Upper lobe of right lung (tissue), 1 donor: ENCODE measurements at regions not wholly inside any gene's neighbourhood (a gene's known extent, or its start where the extent isn't known, plus 50 kb on each side); places are given as distances from the start of the nearest gene placed in this dataset.

Experiments used
- ATAC-seq: fragments of 200-7000 bp; cut with Tn5 transposase; one replicate; pipeline ENCODE4 v1.9.1; 2020; ENCODE audit warnings: mild to moderate bottlenecking, moderate library complexity
- DNase-seq: peaks from one replicate; pipeline ENCODE4 v3.0.0-alpha.2; 2020
- H3K27ac ChIP-seq: fragments of 200-600 bp; one replicate; pipeline ENCODE4 v1.8.0; 2022
- H3K27me3 ChIP-seq: fragments of 200-600 bp; one replicate; pipeline ENCODE4 v1.8.0; 2022; ENCODE audit warnings: mild to moderate bottlenecking
- H3K36me3 ChIP-seq: fragments of 200-600 bp; one replicate; pipeline ENCODE4 v1.8.0; 2022
- H3K4me1 ChIP-seq: fragments of 200-600 bp; one replicate; pipeline ENCODE4 v1.8.0; 2022
- H3K4me3 ChIP-seq: fragments of 200-600 bp; one replicate; pipeline ENCODE4 v1.8.0; 2022; ENCODE audit warnings: mild to moderate bottlenecking
- H3K9me3 ChIP-seq: fragments of 200-600 bp; one replicate; pipeline ENCODE4 v1.8.0; 2022
- intact Hi-C: fragments of 100-400 bp; cut with DNase I; formaldehyde crosslinking; loops from one replicate; pipeline ENCODE4 v1.11.0; 2022
- TF ChIP-seq, protein P1 (sequence below): fragments of 200-600 bp; IDR thresholded peaks from one replicate; pipeline ENCODE4 v1.8.0; 2022; ENCODE audit warnings: antibody characterized with exemption
- donor health status: DM: no; HTN: yes; CAD: no; lungs with severe emphysema.

DNA sequence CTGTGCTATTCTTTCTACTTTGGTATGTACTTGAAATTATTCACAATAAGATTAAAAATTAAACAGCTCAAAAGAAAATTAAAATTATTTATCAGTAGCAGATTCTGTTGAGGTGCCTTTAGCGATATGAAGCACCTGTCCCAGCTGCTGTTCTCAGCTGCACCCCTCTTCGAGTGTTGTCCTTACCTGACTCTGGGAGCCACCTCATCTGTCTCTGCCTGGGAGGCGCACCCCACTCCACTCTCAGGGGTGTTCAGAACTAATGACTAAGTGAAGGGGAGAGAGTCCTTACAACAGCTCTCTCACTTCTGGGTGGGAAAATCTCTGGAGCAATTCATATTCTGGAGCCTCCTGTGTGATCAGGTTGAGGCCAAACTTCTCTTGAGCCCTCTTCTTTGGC is 745.7 kb downstream of the RFPL4B start:
- Histone ChIP-seq H3K27ac (no peak overlapping the region), H3K4me1 (no peaks in the 10 kb centered on the region), H3K9me3 (no peaks in the 10 kb centered on the region), H3K4me3 (no peak overlapping the region), H3K27me3 (no peaks in the 10 kb centered on the region), H3K36me3 (no peaks in the 10 kb centered on the region)
- TF ChIP-seq, protein P1, sequence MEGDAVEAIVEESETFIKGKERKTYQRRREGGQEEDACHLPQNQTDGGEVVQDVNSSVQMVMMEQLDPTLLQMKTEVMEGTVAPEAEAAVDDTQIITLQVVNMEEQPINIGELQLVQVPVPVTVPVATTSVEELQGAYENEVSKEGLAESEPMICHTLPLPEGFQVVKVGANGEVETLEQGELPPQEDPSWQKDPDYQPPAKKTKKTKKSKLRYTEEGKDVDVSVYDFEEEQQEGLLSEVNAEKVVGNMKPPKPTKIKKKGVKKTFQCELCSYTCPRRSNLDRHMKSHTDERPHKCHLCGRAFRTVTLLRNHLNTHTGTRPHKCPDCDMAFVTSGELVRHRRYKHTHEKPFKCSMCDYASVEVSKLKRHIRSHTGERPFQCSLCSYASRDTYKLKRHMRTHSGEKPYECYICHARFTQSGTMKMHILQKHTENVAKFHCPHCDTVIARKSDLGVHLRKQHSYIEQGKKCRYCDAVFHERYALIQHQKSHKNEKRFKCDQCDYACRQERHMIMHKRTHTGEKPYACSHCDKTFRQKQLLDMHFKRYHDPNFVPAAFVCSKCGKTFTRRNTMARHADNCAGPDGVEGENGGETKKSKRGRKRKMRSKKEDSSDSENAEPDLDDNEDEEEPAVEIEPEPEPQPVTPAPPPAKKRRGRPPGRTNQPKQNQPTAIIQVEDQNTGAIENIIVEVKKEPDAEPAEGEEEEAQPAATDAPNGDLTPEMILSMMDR, result no peak
- intact Hi-C loops, result no loop called here
- ATAC-seq (no peak), DNase-seq (no peak)

GRCh38 chr6:113094779-113095178 is 747.6 kb downstream of the RFPL4B start:
- Histone ChIP-seq H3K9me3 (no peaks in the 10 kb centered on the region), H3K4me3 (no peak overlapping the region), H3K27ac (no peak overlapping the region), H3K27me3 (no peaks in the 10 kb centered on the region), H3K36me3 (no peaks in the 10 kb centered on the region), H3K4me1 (no peaks in the 10 kb centered on the region)
- ATAC-seq, result no peak
- intact Hi-C loops, result no loop called here
- TF ChIP-seq, protein P1, result no peak
- no peak for DNase-seq

- Histone ChIP-seq H3K9me3 (no peaks in the 10 kb centered on the region), H3K4me3 (no peak overlapping the region), H3K36me3 (no peaks in the 10 kb centered on the region), H3K27ac (no peak overlapping the region), H3K27me3 (no peaks in the 10 kb centered on the region), H3K4me1 (no peaks in the 10 kb centered on the region)
- intact Hi-C loops, result no loop called here
- ATAC-seq (no peak), DNase-seq (no peak)
- TF ChIP-seq, protein P1, result no peak
Measured at GRCh38 chr6:113095841-113096240, 748.7 kb downstream of the RFPL4B start.

DNA sequence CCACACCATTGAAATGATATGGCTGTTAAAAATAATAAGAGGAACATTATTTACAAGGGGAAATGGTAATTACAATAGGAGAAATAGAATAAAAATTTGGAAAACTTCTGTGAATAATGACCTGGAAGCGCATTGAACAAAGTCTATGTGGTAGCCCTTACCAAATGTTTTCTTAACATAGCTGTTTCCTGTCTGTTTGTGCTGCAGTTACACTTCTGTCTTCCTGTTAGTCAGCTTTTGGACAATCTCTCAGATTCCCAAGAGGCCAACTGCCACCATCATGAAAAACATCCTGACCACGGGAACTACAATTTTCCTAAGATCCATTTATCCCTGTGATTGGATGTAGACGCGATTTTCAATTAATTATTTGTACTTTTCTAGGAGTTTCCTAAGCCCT is 754.4 kb upstream of the MARCKS start:
- intact Hi-C loops, result no loop called here
- Histone ChIP-seq H3K9me3 (no peaks in the 10 kb centered on the region), H3K4me3 (no peak overlapping the region), H3K36me3 (no peaks in the 10 kb centered on the region), H3K27me3 (no peaks in the 10 kb centered on the region), H3K4me1 (no peaks in the 10 kb centered on the region), H3K27ac (no peak overlapping the region)
- DNase-seq (no peak), ATAC-seq (no peak)
- TF ChIP-seq, protein P1, result no peak

GRCh38 chr6:113103634-113104361 is 753.3 kb upstream of the MARCKS start:
- H3K4me1 ChIP-seq, result no peaks in the 10 kb centered on the region
- no peak for DNase-seq
- TF ChIP-seq, protein P1, result no peak

DNA sequence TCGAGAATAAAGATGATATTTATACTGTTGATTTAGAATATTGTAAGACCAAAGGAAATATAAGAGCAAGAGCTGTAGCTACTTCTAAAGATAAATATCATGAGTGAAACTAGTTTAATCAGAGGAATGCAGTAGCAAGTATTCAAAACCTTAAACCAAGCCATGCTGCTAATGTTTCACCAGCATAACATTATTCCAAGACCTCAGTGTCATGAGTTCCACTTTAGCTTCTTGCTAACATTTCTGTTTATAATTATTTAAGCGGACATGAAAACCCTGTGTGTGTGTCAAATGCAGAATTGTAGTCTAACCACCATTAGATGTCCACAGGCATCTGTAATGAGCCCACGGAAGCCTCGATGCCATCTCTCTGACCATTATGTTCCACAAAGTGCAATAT is 752.6 kb upstream of the MARCKS start:
- TF ChIP-seq, protein P1, result no peak
- intact Hi-C loops, result no loop called here
- ATAC-seq (no peak), DNase-seq (no peak)
- Histone ChIP-seq H3K4me1 (no peaks in the 10 kb centered on the region), H3K27ac (no peak overlapping the region), H3K9me3 (no peaks in the 10 kb centered on the region), H3K4me3 (no peak overlapping the region), H3K27me3 (no peaks in the 10 kb centered on the region), H3K36me3 (no peaks in the 10 kb centered on the region)

More at GRCh38 chr6:113103634-113104361, 753.3 kb upstream of the MARCKS start:
- Histone ChIP-seq H3K27me3 (no peaks in the 10 kb centered on the region), H3K27ac (no peak overlapping the region), H3K36me3 (no peaks in the 10 kb centered on the region), H3K4me3 (no peak overlapping the region), H3K9me3 (no peaks in the 10 kb centered on the region)
- intact Hi-C loops, result no loop called here
- no peak for ATAC-seq
